ENCODE measurements at regions not wholly inside any gene's neighbourhood (a gene's known extent, or its start where the extent isn't known, plus 50 kb on each side); places are given as distances from the start of the nearest gene placed in this dataset.

- no peak overlapping the region for H3K27ac ChIP-seq
- no peaks in the 10 kb centered on the region for H3K27me3 ChIP-seq (replicated peaks; ENCODE audit: insufficient read depth)
- no peaks in the 10 kb centered on the region for H3K9me3 ChIP-seq
- H3K36me3 ChIP-seq, result no peaks in the 10 kb centered on the region
- DNase-seq (ENCODE audit: low spot score), result no peak
- 23% methylated on average over 3 of the region's 3 CpGs for WGBS
- intact Hi-C loops (cut with DNase I), result no loop called here
- peaks cover 2% of the 10 kb centered on the region for H3K4me1 ChIP-seq (replicated peaks)
- TF ChIP-seq POLR2AphosphoS5 (IDR thresholded peaks at IDR 0.05), result no peak
- no peak for TF ChIP-seq CTCF (IDR thresholded peaks at IDR 0.05)
- no peak for TF ChIP-seq POLR2A (IDR thresholded peaks at IDR 0.05)
- H3K4me3 ChIP-seq, result no peak overlapping the region
Measured at GRCh38 chr2:196247976-196248280, 76.5 kb upstream of the STK17B start.

DNA sequence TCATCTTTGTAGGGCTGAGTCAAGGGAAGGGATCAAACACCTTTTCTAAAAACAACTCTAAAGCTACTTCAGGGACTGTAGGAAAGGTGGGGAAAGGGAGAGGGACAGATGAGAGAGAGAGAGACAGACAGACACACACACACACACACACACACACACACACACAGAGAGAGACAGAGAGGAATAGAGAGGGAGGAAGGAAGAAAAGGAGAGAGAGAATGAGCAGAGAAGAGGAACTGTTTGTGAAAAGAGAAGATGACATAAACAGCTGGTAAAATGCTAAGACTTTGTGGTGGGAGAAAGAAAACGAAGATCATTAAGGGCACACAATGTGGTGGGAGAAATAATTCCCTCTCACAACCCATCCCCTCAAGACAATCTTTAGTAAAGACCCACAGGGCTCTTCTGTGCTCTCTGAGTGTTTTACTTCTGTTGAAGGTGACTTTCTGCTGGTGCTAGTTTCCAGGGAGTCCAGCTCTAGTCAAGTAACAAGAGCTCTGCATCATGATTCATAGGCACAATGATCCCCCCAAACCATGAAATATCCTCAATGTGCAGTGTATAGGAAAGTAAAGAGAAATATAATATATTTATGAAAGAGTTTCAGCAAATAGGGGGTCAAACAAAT lies 77.2 kb upstream of the STK17B start:
- H3K4me3 ChIP-seq, result no peak overlapping the region
- WGBS, result 85% methylated on average over 1 of the region's 1 CpG
- no peak for DNase-seq (ENCODE audit: low spot score)
- TF ChIP-seq POLR2A (IDR thresholded peaks at IDR 0.05) (no peak), CTCF (IDR thresholded peaks at IDR 0.05) (no peak), POLR2AphosphoS5 (IDR thresholded peaks at IDR 0.05) (no peak)
- intact Hi-C loops (cut with DNase I), result no loop called here
- no peaks in the 10 kb centered on the region for H3K27me3 ChIP-seq (replicated peaks; ENCODE audit: insufficient read depth)
- H3K4me1 ChIP-seq (replicated peaks), result peaks cover 2% of the 10 kb centered on the region
- no peak overlapping the region for H3K27ac ChIP-seq
- no peaks in the 10 kb centered on the region for H3K36me3 ChIP-seq
- no peaks in the 10 kb centered on the region for H3K9me3 ChIP-seq

GRCh38 chr2:196249171-196249570 lies 77.8 kb upstream of the STK17B start:
- intact Hi-C loops (cut with DNase I), result no loop called here
- no peak for DNase-seq (ENCODE audit: low spot score)
- no peaks in the 10 kb centered on the region for H3K36me3 ChIP-seq
- TF ChIP-seq POLR2AphosphoS5 (IDR thresholded peaks at IDR 0.05) (no peak), POLR2A (IDR thresholded peaks at IDR 0.05) (no peak), CTCF (IDR thresholded peaks at IDR 0.05) (no peak)
- H3K27ac ChIP-seq, result no peak overlapping the region
- H3K9me3 ChIP-seq, result no peaks in the 10 kb centered on the region
- 48% methylated on average over 1 of the region's 1 CpG for WGBS
- peaks cover 2% of the 10 kb centered on the region for H3K4me1 ChIP-seq (replicated peaks)
- H3K4me3 ChIP-seq, result no peak overlapping the region
- no peaks in the 10 kb centered on the region for H3K27me3 ChIP-seq (replicated peaks; ENCODE audit: insufficient read depth)

GRCh38 chr2:196249860-196250259 lies 78.5 kb upstream of the STK17B start:
- intact Hi-C loops (cut with DNase I), result no loop called here
- Histone ChIP-seq H3K9me3 (no peaks in the 10 kb centered on the region), H3K27ac (no peak overlapping the region), H3K36me3 (no peaks in the 10 kb centered on the region), H3K27me3 (replicated peaks; ENCODE audit: insufficient read depth) (no peaks in the 10 kb centered on the region), H3K4me3 (no peak overlapping the region), H3K4me1 (replicated peaks) (peaks cover 2% of the 10 kb centered on the region)
- 65% methylated on average over 3 of the region's 3 CpGs for WGBS
- no peak for DNase-seq (ENCODE audit: low spot score)
- TF ChIP-seq POLR2A (IDR thresholded peaks at IDR 0.05) (no peak), POLR2AphosphoS5 (IDR thresholded peaks at IDR 0.05) (no peak), CTCF (IDR thresholded peaks at IDR 0.05) (no peak)

GRCh38 chr2:196251132-196251531 lies 79.8 kb upstream of the STK17B start:
- no peaks in the 10 kb centered on the region for H3K27me3 ChIP-seq (replicated peaks; ENCODE audit: insufficient read depth)
- no peak for DNase-seq (ENCODE audit: low spot score)
- no peaks in the 10 kb centered on the region for H3K9me3 ChIP-seq
- H3K27ac ChIP-seq, result no peak overlapping the region
- intact Hi-C loops (cut with DNase I), result no loop called here
- peaks cover 2% of the 10 kb centered on the region for H3K4me1 ChIP-seq (replicated peaks)
- no peaks in the 10 kb centered on the region for H3K36me3 ChIP-seq
- 100% methylated on average over 3 of the region's 3 CpGs for WGBS
- no peak overlapping the region for H3K4me3 ChIP-seq
- TF ChIP-seq CTCF (IDR thresholded peaks at IDR 0.05) (no peak), POLR2A (IDR thresholded peaks at IDR 0.05) (no peak), POLR2AphosphoS5 (IDR thresholded peaks at IDR 0.05) (no peak)
